SJCRH30 (cell line): ENCODE measurements at regions not wholly inside any gene's neighbourhood (a gene's known extent, or its start where the extent isn't known, plus 50 kb on each side); places are given as distances from the start of the nearest gene placed in this dataset.

Experiments used
- DNase-seq, 2 experiments: peaks; one replicate each; pipeline ENCODE4 v3.0.0-alpha.2; 2015 to 2020
- H3K27ac ChIP-seq: fragments of 250-450 bp; sonication (Bioruptor Pico); 2 replicates; pipeline ENCODE4 v1.5.1; 2020; ENCODE audit warnings: mild to moderate bottlenecking, moderate library complexity
- H3K27me3 ChIP-seq: fragments of 250-450 bp; sonication (Bioruptor Pico); 2 replicates; pipeline ENCODE4 v1.5.1; 2020; ENCODE audit warnings: mild to moderate bottlenecking, moderate library complexity
- H3K36me3 ChIP-seq: fragments of 250-450 bp; sonication (Bioruptor Pico); 2 replicates; pipeline ENCODE4 v1.5.1; 2020; ENCODE audit warnings: mild to moderate bottlenecking, moderate library complexity
- H3K4me1 ChIP-seq: fragments of 250-450 bp; sonication (Bioruptor Pico); 2 replicates; pipeline ENCODE4 v1.5.1; 2020; ENCODE audit warnings: mild to moderate bottlenecking, moderate library complexity
- H3K4me3 ChIP-seq: fragments of 250-450 bp; sonication (Bioruptor Pico); 2 replicates; pipeline ENCODE4 v1.5.1; 2020; ENCODE audit warnings: mild to moderate bottlenecking, moderate library complexity
- H3K9me3 ChIP-seq: fragments of 250-450 bp; sonication (Bioruptor Pico); replicated peaks from 2 replicates; pipeline ENCODE4 v1.5.1; 2020; ENCODE audit warnings: mild to moderate bottlenecking, moderate library complexity

- Histone ChIP-seq H3K4me1 (no peaks in the 10 kb centered on the region), H3K4me3 (no peak overlapping the region), H3K27me3 (no peaks in the 10 kb centered on the region), H3K27ac (no peak overlapping the region), H3K36me3 (no peaks in the 10 kb centered on the region), H3K9me3 (no peaks in the 10 kb centered on the region)
- DNase-seq: no peak
Observed at GRCh38 chr11:129574431-129574830, 198.8 kb downstream of the BARX2 start.

DNA sequence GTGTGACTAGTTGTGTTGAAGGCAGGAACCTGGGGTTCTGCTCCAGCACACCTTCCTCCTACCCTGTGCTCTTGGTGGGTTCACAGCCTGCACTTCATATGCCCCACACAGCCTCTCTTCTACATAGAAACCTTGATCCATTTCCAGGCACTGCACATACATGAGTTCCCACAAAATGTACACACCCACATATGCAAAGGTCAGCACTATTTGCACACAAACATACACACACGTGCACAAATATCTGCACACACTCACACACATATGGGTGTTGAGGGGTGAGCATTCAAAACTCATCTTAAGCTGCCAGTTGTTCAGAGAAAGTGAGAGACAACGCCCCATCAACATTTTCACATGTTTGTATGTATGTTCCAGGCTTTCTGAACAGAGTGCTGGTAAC lies 201.0 kb downstream of the BARX2 start:
- Histone ChIP-seq H3K36me3 (no peaks in the 10 kb centered on the region), H3K4me1 (no peaks in the 10 kb centered on the region), H3K27me3 (no peaks in the 10 kb centered on the region), H3K4me3 (no peak overlapping the region), H3K9me3 (no peaks in the 10 kb centered on the region), H3K27ac (no peak overlapping the region)
- no peak for DNase-seq

DNA sequence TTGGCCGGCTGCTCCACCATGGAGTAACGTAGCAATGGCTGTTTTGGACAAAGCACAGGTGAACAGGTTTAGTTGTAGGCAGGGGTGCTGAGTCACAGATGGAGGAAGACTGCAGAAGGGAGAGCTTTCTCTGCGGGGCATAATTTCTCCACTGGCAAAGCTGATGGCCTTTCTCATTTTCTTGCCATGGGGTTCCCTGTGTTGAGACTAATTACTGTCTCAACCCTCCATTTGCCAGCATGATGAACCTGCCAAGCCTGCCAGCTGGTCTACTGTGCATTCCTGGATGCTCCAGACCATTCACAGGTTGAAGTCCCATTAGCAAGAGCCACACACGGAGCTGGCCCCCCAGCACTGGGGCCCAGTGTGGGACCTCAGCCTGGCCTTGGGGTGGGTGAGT lies 202.4 kb downstream of the BARX2 start:
- no peak overlapping the region for H3K27ac ChIP-seq
- H3K27me3 ChIP-seq: no peaks in the 10 kb centered on the region
- no peak overlapping the region for H3K4me3 ChIP-seq
- DNase-seq: no peak
- H3K9me3 ChIP-seq: no peaks in the 10 kb centered on the region
- no peaks in the 10 kb centered on the region for H3K4me1 ChIP-seq
- no peaks in the 10 kb centered on the region for H3K36me3 ChIP-seq

- H3K27me3 ChIP-seq: no peaks in the 10 kb centered on the region
- H3K4me1 ChIP-seq: no peaks in the 10 kb centered on the region
- H3K9me3 ChIP-seq: no peaks in the 10 kb centered on the region
- DNase-seq: no peak
- no peak overlapping the region for H3K27ac ChIP-seq
- no peaks in the 10 kb centered on the region for H3K36me3 ChIP-seq
- H3K4me3 ChIP-seq: no peak overlapping the region
Observed at GRCh38 chr11:129580278-129580677, 204.6 kb downstream of the BARX2 start.

- Histone ChIP-seq H3K27ac (no peak overlapping the region), H3K36me3 (no peaks in the 10 kb centered on the region), H3K27me3 (no peaks in the 10 kb centered on the region), H3K4me1 (no peaks in the 10 kb centered on the region), H3K9me3 (no peaks in the 10 kb centered on the region), H3K4me3 (no peak overlapping the region)
- DNase-seq: no peak
Observed at GRCh38 chr11:129584316-129584715, 208.7 kb downstream of the BARX2 start.

DNA sequence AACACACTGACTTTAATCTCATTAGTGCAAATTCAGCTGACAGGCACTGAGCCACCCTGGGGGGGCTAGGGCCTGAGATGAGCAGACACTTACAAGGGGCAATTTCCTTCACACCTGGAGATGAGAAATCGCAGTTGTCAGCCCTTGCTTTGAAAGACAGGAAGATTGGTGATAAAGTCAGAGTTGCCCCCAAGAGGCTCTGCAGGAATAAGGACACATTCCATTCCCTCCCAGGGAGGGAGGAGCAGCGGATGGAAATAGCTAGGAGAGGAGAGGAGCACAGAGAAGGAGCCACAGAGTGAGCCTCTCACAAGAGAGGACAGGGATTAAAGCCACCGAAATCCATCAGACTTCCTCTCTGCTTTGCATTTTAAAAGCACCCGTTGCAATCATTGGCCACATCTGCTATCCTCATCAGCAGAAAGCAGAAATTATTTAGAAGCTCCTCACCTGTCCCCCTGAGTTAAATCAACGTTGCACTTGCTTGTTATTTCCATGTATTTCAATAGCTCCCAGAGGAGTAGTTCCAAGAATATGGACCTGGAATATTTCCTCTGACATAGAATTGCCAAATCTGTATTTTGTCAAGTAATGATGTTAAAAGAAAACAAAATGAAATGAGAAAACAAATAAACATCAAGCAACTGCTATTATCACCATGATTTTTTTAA lies 213.7 kb downstream of the BARX2 start:
- Histone ChIP-seq H3K4me3 (no peak overlapping the region), H3K27me3 (no peaks in the 10 kb centered on the region), H3K36me3 (no peaks in the 10 kb centered on the region), H3K4me1 (no peaks in the 10 kb centered on the region), H3K27ac (no peak overlapping the region), H3K9me3 (no peaks in the 10 kb centered on the region)
- no peak for DNase-seq

DNA sequence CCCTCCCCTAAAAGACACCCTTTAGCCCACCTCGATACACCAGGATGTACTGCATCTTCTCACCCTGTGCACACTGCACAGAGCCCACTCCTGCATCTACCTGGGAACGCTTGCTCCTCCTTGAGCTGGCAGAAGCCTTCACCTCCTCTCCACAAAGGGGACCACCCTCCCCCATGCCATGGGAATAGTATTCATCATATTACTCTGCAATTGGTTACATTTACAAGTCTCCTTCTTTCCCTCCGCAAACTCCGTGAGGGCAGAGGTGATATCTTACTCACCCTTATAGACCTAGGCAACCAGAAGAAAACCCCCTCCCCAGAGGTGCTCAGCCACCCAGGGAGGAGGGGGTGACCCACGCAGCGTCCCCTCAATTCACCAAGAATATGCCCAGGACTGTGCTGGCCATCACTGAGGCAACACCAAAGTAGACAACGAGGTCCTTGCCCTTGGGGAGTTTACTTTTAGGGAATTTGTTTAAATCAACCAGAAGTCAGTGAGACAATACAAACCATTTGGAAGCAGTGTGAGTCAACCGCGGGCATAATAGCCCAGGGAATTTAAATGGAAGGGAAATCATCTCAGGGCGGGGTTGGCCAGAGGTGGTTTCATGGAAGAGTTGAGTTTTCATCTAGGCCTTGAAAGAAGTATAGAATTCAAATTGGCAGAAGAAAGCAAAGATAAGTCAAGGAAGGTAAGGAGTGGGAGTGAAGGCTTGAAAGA lies 214.5 kb downstream of the BARX2 start:
- Histone ChIP-seq H3K4me1 (no peaks in the 10 kb centered on the region), H3K9me3 (no peaks in the 10 kb centered on the region), H3K36me3 (no peaks in the 10 kb centered on the region), H3K27ac (no peak overlapping the region), H3K4me3 (no peak overlapping the region), H3K27me3 (no peaks in the 10 kb centered on the region)
- no peak for DNase-seq

- Histone ChIP-seq H3K36me3 (no peaks in the 10 kb centered on the region), H3K4me1 (no peaks in the 10 kb centered on the region), H3K4me3 (no peak overlapping the region), H3K27me3 (no peaks in the 10 kb centered on the region), H3K9me3 (no peaks in the 10 kb centered on the region), H3K27ac (no peak overlapping the region)
- DNase-seq: no peak
Observed at GRCh38 chr11:129590753-129591475, 215.3 kb downstream of the BARX2 start.

DNA sequence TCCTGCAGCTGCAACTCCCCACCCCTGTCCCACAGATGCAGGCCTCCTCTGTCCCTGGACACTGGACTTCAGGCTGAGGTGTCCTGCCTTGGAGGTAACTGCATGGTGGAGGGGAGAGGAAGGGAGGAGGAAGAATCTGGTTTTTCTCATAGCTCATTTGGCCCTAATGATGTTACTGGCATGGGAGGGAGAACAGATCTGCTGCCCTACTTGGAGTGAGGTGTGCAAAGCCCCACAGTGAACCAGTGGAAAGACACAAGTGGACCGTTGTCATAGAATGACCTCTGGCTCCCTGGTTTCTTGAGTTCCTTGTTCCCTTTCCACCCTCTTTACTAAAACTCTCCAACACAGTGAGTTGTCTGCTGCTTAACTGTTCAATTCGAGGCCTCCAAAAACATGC lies 215.9 kb downstream of the BARX2 start:
- H3K9me3 ChIP-seq: no peaks in the 10 kb centered on the region
- H3K4me3 ChIP-seq: no peak overlapping the region
- H3K4me1 ChIP-seq: no peaks in the 10 kb centered on the region
- no peaks in the 10 kb centered on the region for H3K27me3 ChIP-seq
- no peaks in the 10 kb centered on the region for H3K36me3 ChIP-seq
- DNase-seq: no peak
- no peak overlapping the region for H3K27ac ChIP-seq

- Histone ChIP-seq H3K4me3 (no peak overlapping the region), H3K36me3 (no peaks in the 10 kb centered on the region), H3K4me1 (no peaks in the 10 kb centered on the region), H3K27me3 (no peaks in the 10 kb centered on the region), H3K27ac (no peak overlapping the region), H3K9me3 (no peaks in the 10 kb centered on the region)
- DNase-seq: no peak
Observed at GRCh38 chr11:129592191-129592590, 216.5 kb downstream of the BARX2 start.

DNA sequence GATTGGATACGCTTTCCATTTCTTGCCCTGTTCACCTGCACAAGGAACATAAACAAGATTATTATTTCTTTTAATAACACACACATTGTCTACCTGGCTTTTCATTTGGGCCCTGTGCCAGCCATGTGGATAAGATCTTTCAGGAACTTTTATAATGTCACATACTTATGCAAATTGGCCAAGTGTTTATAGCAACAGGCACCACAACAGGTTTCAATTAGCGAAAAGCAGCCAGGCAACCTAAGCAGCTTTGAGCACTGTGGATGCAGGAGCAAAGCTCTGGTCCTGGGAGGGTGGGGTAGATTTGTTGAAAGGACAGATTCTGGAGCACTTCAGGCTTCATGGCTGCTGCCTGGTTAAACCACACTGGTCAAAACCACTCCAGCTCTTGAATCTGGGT lies 217.4 kb downstream of the BARX2 start:
- Histone ChIP-seq H3K9me3 (no peaks in the 10 kb centered on the region), H3K36me3 (no peaks in the 10 kb centered on the region), H3K4me3 (no peak overlapping the region), H3K27ac (no peak overlapping the region), H3K27me3 (no peaks in the 10 kb centered on the region), H3K4me1 (no peaks in the 10 kb centered on the region)
- DNase-seq: no peak

DNA sequence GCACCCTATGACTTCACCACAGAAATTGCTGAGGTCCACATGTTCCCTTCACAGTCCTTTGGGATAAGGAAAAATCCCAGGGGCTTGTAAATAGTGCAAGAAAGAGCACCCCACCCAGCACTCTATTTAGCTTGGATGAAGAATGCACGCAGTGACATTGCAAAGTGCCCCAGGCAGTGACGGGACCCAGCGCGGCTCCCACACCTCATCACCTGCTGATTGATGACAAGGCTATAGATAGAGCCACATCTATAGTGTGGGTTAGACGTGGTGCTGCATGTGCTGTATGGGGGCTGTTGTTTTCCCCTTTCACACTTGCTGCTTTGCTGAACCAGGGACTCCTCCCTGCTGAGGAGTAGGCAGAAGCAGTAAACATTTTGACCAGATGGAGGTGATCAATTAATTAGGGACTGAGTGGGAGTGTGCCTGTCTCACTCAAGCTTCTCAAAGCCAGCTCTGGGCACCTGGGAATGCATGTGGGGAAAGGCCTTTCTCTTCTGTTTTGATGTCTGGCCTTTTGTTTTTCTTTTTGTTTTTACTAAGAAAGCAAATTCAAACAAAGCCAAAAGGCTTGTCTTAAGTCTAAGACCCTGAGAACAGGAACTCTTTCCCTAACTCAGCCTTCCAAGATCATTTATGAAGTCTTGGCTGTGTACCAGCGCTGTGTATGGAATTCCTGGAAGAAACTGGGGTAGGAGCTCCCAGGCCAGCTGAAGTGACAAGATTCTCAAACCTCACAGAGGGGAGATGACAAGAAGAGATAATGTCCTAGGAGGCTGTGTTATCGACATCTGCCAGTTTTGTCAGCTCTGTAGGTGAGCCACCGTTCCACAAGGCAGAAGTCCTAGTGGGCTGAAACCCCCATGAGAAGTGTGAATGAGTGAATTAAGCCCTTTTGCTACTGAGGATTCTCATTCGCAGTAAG lies 219.7 kb downstream of the BARX2 start:
- H3K9me3 ChIP-seq: no peaks in the 10 kb centered on the region
- H3K36me3 ChIP-seq: no peaks in the 10 kb centered on the region
- H3K27ac ChIP-seq: no peak overlapping the region
- no peaks in the 10 kb centered on the region for H3K27me3 ChIP-seq
- DNase-seq: no peak
- no peak overlapping the region for H3K4me3 ChIP-seq
- H3K4me1 ChIP-seq: no peaks in the 10 kb centered on the region

GRCh38 chr11:129596351-129596750 lies 219.3 kb upstream of the TMEM45B start:
- DNase-seq: no peak
- H3K9me3 ChIP-seq: no peaks in the 10 kb centered on the region
- H3K27ac ChIP-seq: no peak overlapping the region
- H3K27me3 ChIP-seq: no peaks in the 10 kb centered on the region
- H3K36me3 ChIP-seq: no peaks in the 10 kb centered on the region
- no peak overlapping the region for H3K4me3 ChIP-seq
- H3K4me1 ChIP-seq: no peaks in the 10 kb centered on the region

DNA sequence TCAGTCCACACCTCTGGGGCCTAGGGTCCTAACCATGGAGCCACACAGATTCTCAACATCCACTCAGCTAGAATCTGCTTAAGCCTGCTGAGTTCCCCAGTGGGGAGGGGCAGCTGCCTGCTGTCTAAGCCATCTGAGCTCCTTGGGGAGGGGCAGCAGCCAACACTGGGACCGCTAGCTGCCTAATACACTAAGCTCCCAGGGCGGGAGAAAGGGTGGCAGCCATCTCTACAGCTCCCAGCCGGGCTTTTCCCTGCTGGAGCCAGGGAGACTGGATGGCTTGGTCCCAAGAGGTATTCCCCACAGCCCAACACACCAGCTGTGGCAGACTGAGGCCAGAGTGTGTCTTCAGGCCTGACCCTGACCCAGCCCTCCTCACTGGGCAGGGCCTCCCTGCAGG lies 217.3 kb upstream of the TMEM45B start:
- Histone ChIP-seq H3K27me3 (no peaks in the 10 kb centered on the region), H3K9me3 (no peaks in the 10 kb centered on the region), H3K4me3 (no peak overlapping the region), H3K27ac (no peak overlapping the region), H3K36me3 (no peaks in the 10 kb centered on the region), H3K4me1 (no peaks in the 10 kb centered on the region)
- DNase-seq: no peak

DNA sequence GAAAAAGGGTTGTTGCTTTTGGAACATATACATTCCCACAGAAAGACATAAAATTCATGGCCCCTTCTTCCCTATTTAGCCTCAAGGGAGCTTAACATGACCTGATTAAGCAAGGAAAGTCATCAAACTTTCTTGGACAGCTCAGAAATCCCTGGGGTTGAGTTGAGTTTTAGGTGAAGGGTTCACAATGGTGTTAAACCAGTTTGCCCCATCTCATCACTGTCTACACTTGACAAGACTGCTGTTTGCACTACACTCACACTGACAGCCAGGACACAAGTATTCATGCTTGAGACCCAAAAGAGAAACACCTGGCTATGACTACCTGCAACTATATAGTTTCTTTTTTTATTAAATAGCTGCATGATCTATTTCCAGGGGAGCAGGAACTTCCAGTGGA lies 209.8 kb upstream of the TMEM45B start:
- no peaks in the 10 kb centered on the region for H3K27me3 ChIP-seq
- H3K27ac ChIP-seq: no peak overlapping the region
- H3K4me3 ChIP-seq: no peak overlapping the region
- no peak for DNase-seq
- no peaks in the 10 kb centered on the region for H3K36me3 ChIP-seq
- no peaks in the 10 kb centered on the region for H3K9me3 ChIP-seq
- H3K4me1 ChIP-seq: no peaks in the 10 kb centered on the region
